ENCODE measurements at regions not wholly inside any gene's neighbourhood (a gene's known extent, or its start where the extent isn't known, plus 50 kb on each side); places are given as distances from the start of the nearest gene placed in this dataset.
"Not testable (repeated sequence)": the region's sequence is repeated elsewhere in the genome, so short reads cannot be mapped to it uniquely, and the experiment has no call there.

DNA sequence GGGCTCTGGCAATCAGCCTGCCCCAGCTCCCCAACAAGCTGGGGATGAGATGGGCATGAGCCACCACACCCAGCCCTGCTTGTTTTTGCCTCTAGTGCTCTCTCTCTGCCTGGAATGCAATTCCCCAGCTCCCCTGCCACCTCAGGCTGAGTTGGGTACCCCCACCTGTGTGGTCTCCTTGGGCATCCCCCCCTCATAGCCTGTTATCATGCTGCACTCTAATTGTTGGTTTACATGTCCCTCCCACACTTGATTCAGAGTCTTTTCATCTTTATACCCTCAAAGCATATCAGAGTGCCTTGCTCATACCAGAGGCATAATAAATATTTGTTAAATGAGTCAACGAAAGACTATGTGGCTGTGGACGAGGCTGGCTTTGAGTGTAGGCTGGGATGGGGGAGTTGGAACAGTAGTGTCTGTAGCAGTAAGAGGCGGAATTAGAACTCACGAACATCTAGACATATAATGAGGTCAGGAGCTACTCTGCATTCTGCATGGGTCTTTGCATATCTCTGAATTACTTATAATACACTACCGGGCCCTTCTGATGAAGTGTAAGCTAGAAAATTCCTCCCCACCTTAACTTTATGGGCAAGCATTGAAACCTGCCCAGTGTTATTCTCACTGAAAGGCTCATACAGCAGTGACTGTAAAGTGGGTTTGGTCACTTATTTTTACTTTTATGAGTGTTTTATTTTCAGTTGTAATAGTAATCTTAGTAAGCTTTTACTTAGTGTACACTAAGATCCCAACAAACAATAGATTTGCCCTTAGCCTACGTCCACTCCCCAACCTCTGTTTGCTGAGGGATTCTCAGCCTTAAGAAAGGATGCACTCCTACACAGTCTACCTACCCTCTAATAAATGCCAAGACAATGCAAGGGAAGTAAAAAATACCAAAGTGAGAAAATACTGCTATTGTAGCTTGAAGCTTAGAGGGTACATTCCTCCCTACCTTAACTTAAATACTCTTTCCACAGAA is 58.7 kb downstream of the EDN1 start:
- DNase-seq = no peak

DNA sequence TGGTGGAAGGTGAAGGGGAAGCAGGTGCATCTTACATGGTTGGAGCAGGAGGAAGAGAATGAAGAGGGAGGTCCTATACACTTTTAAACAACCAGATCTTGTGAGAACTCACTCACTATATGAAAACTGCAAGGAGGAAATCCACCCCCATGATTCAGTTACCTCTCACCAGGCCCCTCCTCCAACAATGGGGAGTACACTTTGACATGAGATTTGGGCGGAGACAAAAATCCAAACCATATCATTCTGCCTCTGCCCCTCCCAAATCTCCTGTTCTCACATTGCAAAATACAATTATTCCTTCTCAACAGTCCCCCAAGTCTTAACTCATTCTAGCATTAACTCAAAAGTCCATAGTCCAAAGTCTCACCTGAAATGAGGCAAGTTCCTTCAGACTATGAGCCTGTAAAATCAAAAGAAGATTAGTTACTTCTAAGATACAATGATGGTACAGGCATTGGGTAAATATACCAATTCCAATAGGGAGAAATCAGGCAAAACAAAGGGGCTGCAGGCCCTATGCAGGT is 60.5 kb downstream of the EDN1 start:
- no peak for DNase-seq

DNA sequence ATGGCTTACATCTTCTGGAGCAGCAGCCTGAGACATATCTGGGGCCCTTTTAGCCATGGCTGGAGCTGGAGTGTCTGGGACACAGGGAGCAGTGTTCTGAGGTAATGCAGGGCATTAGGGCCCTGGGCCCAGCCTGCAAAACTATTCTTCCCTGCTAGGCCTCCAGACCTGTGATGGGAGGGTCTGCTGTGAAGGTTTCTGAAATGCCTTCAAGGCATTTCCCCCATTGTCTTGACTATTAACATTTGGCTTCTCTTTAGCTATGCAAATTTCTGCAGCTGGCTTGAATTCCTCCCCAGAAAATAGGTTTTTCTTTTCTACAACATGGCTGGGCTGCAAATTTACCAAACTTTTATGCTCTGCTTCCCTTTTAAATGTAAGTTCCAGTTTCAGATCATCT is 61.5 kb downstream of the EDN1 start:
- no peak for DNase-seq

DNA sequence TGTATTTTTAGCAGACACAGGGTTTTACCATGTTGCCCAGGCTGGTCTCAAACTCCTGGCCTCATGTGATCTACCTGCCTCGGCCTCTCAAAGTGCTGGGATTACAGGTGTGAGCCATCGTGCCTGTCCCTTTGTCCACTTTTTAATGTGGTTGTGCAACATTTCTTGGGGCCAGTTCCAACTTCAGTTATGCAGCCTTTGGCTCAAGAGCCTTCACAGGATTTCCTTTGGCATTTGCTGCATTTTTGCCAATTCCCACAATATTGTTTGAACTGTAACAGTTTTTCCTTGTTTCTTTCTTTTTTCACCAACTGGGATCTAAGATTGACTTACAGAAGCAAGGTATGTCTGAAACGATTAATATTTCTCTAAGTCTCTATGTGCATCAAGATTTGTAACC is 63.6 kb downstream of the EDN1 start:
- DNase-seq = no peak

DNA sequence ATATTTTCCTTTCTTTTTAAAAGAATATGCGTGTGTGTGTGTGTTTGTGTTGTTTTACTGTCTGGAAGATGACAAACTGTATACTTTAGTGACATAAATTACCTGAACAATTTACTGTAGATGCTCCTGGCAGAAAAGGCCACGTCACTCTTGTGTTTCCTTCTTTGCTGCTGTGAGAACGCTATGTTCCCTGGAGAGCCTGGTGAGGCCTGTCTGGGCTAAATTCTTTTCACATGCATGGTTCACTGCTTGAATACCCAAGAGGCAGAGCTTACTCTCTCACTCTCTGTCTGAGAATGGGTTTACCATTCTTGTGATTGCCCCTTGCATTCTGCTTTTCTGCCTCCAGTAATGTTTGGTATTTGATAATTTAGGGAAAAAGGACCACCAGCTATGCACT is 64.3 kb downstream of the EDN1 start:
- DNase-seq = peak in 2 of 56 donors; percentile 2 to 17

DNA sequence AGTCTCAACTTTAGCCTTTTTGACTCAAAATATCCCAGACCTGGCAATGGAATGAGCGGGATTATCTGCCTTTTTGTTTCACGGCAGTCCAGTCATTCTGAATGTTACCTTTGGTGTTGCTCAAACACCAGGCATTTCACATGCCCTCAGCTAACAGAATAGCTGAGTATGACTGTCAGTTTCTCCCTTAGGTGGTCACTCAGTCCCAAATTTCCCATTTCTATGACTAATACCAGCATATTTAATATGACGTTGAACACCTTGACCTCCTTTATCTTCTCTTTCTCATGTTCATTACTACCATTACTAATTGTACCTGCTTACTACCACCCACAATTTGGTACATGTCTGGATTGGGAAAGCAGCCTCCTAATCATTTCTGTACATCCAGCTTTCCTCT is 65.2 kb downstream of the EDN1 start:
- DNase-seq = no peak

DNA sequence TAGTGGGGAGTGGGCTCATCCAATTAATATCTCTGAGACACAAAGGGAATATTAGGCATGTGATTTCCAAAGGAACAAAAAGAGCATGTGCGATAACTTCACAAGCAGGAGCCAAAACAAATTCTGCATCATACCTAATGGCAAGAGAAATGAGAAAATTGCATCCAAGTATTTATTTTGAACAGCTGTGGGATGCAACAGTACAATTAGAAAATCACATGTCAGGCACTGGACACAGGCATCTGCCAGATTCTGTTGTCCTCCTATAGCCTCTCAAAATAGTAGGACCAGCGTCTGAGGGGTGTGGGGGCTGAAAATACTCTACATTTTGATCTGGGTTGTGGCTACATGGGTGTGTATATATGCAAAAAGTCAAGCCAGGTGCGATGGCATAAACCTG is 66.3 kb downstream of the EDN1 start:
- DNase-seq = no peak

DNA sequence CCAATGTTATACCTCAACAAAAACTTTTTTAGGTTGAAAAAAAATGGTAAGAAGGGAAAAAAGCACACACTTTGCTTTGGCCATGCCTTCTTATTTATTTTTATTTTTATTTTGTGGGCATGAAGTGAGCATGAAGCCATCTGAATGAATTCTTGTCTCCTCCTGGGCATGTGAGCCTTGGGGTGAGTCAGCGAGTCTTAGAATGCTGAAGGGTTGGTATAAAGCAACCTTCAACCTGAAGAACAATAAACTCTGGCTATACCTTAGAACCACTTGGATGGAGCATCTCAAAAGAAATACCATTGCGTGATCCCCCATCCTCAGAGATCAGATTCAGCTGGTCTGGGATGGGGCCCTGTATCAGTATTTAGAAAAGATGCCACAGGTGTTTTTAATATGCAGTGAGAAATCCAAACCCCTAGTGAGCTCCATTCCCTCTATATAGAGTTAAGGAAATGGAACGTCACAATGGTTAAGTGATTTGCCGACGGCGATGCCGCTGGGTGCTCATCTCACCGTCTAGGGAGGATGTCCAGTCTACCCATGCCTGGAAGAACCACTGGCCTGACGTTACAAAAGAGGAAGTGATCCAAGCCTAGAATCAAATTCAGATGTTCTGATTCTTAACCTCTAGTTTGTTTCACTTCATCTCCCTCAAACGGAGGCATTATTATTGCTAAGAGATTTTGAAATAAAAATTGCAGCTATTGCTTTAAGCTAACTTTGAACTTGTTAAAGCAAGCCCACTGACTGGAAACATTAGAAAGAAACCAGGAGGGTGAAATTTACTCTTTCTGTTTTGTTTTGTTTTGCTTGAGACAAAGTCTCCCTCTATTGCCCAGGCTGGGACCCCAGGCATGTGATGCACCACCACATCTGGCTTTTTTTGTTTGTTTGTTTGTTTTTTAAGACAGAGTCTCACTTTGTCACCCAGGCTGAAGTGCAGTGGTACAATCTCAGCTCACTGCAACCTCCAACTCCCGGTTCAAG is 67.1 kb downstream of the EDN1 start:
- DNase-seq = peak in 5 of 56 donors; percentile 2 to 19 (median 8)

DNA sequence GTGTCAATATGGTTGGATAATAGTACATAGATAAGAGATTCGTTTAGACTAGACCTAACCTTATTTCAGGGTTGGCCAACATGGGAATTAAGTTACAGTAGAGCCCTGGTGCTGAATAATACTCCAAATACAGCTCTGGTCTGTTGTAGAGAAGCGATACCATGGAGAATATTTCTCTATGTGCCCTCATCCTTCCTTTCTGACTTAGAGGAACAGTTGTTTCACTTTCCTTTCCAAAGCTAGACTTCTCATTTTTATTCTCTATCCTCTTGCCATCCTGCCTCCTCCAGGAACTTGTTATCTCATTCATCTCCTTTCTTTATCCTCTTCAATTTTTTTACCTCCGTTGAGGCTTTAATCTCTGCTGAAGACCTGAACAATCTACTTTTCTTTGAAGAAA is 68.9 kb downstream of the EDN1 start:
- no peak for DNase-seq

DNA sequence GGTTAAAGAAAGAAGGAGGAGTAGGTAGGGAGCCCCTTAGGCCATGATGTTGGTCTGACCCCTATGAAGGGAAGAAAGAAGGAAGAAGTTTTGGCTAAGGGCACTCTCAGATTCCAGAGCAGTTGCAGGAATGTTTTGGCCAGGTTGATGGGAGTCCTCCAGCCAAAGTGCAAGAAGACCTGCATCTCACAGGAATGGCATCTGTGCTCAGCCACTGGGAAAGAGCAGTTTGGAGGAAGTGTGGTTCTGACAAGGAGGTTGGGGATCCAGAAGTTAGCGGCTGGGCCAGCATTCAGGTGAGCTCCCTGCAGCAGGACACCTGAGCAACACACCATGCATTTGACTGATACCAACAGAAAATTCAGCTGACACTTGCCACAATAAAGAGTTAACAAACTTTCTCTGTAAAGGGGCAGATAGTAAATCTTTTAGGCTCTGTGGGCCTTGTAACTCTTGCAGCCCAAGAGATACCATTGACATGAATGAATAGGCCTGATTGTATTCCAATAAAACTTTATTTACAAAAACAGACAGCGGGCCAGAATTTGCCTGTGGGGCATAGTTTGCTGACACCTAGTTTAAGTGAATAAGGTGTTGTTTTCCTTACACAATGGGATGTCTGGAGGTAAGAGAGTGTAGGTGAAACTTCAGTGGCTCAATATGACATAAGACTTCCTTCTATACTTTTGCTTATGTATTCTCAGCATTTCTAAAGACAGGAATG is 71.0 kb downstream of the EDN1 start:
- no peak for DNase-seq

DNA sequence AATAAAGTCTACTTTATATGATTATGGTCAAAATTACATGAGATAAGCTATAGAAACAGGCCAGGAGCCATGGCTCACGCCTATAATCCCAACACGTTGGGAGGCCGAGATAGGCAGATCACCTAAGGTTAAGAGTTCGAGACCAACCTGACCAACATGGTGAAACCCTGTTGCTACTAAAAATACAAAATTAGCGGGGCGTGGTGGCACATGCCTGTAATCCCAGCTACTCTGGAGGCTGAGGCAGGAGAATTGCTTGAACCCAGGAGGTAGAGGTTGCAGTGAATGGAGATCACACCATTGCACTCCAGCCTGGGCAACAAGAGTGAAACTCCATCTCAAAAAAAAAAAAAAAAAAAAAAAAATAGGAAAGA is 73.1 kb downstream of the EDN1 start:
- DNase-seq = not testable (repeated sequence)

DNA sequence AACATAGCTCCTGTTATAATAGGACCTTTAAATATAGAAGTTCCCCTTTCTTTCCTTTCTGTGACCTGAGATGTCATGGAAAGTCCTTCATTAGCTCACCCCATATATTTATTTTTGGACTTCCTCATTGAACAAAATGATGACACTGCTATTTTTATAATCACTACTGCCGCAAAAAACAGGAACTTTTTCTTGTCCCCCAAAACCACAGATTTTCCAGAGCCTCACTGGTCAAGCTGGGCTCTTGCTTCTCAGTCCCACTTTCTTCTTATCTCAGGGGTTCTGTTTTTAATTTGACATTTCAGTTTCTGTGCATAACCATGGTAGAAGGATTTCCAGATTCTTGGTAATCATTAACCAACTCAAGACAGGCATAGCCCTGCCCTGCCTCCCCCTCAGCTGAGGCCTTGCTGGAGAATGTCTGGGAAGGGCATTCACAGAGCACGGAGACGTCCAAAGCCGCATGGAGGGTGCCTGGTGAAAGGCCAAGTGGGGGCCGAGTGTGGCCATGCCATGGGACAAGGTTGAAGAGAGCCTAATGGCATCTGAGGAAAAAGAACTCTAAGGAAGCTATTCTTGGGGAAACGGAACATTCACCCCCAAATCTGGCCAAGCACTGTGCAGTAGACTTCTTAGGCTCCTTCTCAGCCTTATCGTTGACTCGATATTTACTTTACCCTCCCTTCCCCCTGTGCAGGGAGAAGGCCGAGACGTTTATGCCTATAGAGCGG is 73.7 kb downstream of the EDN1 start:
- no peak for DNase-seq

DNA sequence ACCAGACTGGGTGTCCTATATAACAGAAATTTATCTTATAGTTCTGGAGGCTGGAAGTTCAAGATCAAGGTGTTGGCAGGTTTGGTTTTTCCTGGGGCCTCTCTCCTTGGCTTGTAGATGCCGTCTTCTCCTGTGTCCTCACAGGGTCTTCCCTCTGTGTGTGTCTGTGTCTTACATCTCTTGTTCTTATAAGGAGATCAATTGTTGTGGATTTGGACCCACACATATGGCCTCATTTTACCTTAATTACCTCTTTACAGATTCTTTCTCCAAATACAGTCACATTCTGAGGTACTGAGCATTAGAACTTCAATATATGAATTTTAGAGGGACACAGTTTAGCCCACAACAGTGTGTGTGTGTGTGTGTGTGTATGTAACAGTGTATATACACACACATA is 74.5 kb downstream of the EDN1 start:
- DNase-seq = no peak

DNA sequence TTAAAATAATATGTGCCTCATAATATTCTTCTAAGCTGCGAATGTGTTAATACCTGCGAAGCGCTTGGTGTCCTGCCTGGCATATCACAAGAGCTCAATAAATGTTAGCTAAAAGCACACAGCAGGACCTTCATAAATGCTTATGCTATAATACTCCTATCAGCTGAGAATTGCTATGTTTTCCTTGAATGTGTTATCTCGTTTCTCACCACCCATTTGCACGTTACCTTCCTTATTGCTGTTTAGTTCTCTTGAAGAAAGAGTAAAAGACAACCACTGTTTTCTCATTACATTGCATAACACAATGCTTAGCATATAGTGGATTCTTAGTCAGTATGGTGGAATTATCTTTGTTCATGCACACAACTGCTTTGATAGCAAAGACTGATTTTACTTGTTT is 76.6 kb downstream of the EDN1 start:
- no peak for DNase-seq

DNA sequence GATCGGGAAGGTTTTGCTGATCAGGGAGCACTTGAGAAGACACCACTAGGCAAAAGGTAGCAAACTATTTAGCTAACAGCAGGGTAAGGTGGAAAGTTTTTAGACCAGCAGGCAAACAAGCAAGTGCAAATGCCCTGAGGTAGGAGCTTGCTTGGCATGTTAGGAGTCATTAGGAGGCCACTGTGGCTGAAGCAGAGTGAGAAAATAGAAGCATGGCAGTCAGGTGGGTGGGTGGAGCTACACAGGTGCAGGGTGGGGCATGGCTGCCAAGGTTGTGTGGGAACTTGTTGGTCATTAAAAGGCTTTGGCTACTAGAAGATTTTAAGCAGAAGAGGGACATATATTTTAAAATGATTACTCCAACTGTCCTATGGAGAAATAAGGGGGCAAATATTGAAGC is 77.3 kb downstream of the EDN1 start:
- no peak for DNase-seq

DNA sequence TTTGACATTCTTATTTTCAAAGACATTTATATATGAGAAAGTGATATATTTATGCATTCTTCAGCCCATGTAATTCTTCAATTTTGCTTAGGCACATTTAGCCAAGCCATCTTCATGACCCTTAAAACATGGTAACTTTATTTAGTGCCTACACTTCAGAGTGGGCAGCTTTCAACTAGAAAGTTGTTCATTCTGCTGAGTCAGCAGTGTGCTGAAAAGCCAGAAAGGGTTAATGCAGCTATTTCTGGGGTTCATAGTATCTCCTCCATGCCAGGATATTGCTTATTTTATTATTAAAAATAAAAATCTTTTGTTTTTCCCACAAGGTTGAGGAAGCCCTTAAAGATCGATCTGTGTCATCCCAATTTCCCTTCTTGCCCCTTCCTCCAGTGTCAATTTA is 79.2 kb downstream of the EDN1 start:
- no peak for DNase-seq

DNA sequence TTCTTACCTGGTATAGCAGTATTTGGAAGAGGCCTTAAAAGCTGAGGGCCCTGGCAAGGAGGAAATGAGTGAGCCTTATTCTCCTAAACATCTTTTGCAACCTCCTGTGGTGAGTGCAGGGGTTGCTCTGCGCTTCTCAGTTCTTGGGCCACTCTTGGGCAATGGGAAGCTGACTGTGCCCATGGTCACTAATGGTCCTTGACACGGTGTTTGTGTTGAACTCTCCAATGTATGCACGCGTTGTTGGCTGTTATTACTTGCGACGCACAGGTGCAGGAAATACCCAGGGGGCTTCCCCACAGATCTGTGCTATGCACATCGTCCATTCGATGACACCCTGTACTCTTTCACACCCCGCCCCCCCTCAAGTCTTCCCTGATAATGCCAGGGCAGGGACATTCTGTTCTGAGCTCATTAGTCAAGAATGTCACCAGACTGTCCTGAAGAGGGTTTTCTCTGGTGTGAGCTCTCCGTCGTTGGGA is 79.7 kb downstream of the EDN1 start:
- no peak for DNase-seq

DNA sequence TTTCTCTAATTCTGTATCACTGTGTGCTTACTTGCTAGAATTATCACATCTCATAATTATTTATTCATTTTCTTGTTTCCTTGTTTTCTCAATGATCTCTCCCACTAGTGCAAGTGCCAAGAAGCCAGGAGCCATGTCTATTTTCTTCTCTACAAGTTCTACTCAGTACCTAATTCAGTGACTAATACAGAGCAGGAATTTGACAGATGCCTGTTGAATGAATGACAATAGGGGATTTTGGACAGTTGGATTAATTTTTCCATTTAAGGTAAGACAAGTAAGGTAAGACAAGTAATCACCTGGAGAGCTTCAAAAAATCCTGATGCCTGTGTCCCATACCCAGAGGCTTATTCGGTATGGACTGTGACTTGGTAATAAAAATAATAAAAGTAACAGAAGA is 81.0 kb downstream of the EDN1 start:
- no peak for DNase-seq

DNA sequence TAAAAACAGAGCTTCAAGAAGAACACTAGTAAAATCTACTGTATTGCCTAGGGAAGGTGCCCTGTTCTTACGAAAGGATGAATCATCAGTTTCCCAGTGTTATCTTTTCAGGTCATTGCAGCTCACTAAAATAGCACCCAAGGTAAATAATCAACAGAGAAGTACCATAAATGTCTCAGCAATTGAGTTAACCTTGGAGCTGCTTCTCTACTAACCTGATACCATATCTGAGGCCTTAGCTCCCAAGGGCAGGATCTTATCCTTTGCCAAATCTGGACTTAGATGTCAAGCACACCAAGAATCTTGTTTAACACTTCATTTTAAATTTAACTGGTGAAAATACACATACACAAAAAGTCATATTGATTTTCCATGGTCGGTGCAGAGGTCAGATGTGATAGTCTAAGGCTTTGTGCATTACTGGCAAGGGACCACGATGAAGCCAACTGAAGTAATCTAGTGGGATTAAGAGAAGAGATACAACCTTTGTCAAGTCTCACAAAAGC is 81.5 kb downstream of the EDN1 start:
- DNase-seq = no peak

DNA sequence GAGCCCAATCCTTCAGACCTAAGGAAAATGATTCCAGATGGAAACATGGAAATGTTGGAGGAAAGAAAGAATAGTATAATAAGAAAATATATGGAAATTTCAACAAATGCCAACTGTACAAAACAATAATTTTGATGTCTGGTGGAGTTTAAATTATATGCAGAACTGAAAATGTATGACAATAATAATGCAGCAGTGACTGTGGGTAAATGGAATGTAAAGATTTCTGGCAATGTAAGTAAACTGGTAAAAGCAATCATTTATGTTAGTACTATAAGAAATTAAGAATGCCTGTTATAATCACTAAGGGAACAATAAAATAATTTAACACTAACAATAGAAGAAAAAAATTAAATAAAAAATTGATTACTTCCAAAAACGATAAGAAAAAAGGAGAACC is 89.0 kb downstream of the EDN1 start:
- no peak for DNase-seq
